ENCODE measurements at regions not wholly inside any gene's neighbourhood (a gene's known extent, or its start where the extent isn't known, plus 50 kb on each side); places are given as distances from the start of the nearest gene placed in this dataset.
A peak's percentile ranks its signal among the peaks of the same experiment; 100 is the strongest.

GRCh38 chr7:12477620-12478019, 74.0 kb upstream of the VWDE start:
- no peak for TF ChIP-seq CTCF (conservative IDR thresholded peaks at IDR 0.05)
- H3K27ac ChIP-seq: no peak overlapping the region

GRCh38 chr7:12481722-12482121, 78.1 kb upstream of the VWDE start:
- TF ChIP-seq CTCF (conservative IDR thresholded peaks at IDR 0.05): no peak
- no peak overlapping the region for H3K27ac ChIP-seq

GRCh38 chr7:12485845-12486244, 82.2 kb upstream of the VWDE start:
- no peak overlapping the region for H3K27ac ChIP-seq
- no peak for TF ChIP-seq CTCF (conservative IDR thresholded peaks at IDR 0.05)

- TF ChIP-seq CTCF (conservative IDR thresholded peaks at IDR 0.05): no peak
Observed at GRCh38 chr7:12488341-12488740, 82.2 kb upstream of the SCIN start.

GRCh38 chr7:12490107-12490688, 80.3 kb upstream of the SCIN start:
- TF ChIP-seq CTCF (conservative IDR thresholded peaks at IDR 0.05): peak; percentile 72
- H3K27ac ChIP-seq: no peak overlapping the region

More at GRCh38 chr7:12488341-12488740, 82.2 kb upstream of the SCIN start:
- no peak overlapping the region for H3K27ac ChIP-seq

- no peak overlapping the region for H3K27ac ChIP-seq
- no peak for TF ChIP-seq CTCF (conservative IDR thresholded peaks at IDR 0.05)
Observed at GRCh38 chr7:12490940-12491339, 79.6 kb upstream of the SCIN start.

GRCh38 chr7:12491526-12491925, 79.0 kb upstream of the SCIN start:
- H3K27ac ChIP-seq: no peak overlapping the region
- TF ChIP-seq CTCF (conservative IDR thresholded peaks at IDR 0.05): no peak
